T-cell (primary cell): ENCODE measurements at regions not wholly inside any gene's neighbourhood (a gene's known extent, or its start where the extent isn't known, plus 50 kb on each side); places are given as distances from the start of the nearest gene placed in this dataset.

Experiments
- ATAC-seq, 4 experiments: fragments of 200-7000 bp in 3 of 4; fragments of 150-1000 bp in 1 of 4; cut with Tn5 transposase; replicated peaks in 1 of 4; 1 replicate in 3 of 4; 2 replicates in 1 of 4; pipeline ENCODE4 v1.10.0; 2021; ENCODE audit warnings: moderate library complexity in 3 of 4, mild to moderate bottlenecking in 2 of 4, moderate number of reproducible peaks in 1 of 4
- CTCF ChIA-PET, 2 donors: fragments of 300-600 bp; sonication (Branson Sonifier 250); formaldehyde crosslinking; loops; one replicate each; lab custom pipeline; 2022; ENCODE audit warnings: antibody characterized with exemption in 2 of 2; lab: Charles Lee
- POLR2A ChIA-PET, 2 donors: fragments of 300-600 bp; sonication (Branson Sonifier 250); formaldehyde crosslinking; loops; one replicate each; lab custom pipeline; 2022; ENCODE audit warnings: antibody characterized with exemption in 2 of 2; lab: Charles Lee
- DNase-seq, 35 experiments: peaks; one replicate each; pipeline versions ENCODE4 v3.0.0 to v3.0.0-alpha.2; 2013 to 2023
- H3K27ac ChIP-seq: one replicate; pipeline ENCODE4 v1.5.1; 2013; ENCODE audit warnings: low read length
- H3K27me3 ChIP-seq, 2 experiments: replicated peaks in 1 of 2; 1 replicate in 1 of 2; 2 replicates in 1 of 2; pipeline versions ENCODE4 v1.6.1 to v1.7.0; 2013; ENCODE audit warnings: low read length in 1 of 2, mixed read lengths in 1 of 2; ENCODE audit not compliant: control insufficient read depth in 2 of 2, insufficient read depth in 2 of 2; ENCODE audit errors: extremely low read depth in 1 of 2
- H3K36me3 ChIP-seq, 2 donors: 1 replicate in 1 of 2; 2 replicates in 1 of 2; pipeline versions ENCODE4 v1.6.1 to v1.7.0; 2013; ENCODE audit warnings: low read length in 1 of 2; ENCODE audit not compliant: control insufficient read depth in 2 of 2, insufficient read depth in 1 of 2; ENCODE audit errors: extremely low read depth in 1 of 2
- H3K4me1 ChIP-seq, 2 experiments: 1 replicate in 1 of 2; 2 replicates in 1 of 2; pipeline versions ENCODE4 v1.6.1 to v1.7.0; 2013; ENCODE audit warnings: low read length in 2 of 2, mixed read lengths in 1 of 2; ENCODE audit not compliant: insufficient read depth in 2 of 2, control insufficient read depth in 1 of 2; ENCODE audit errors: extremely low read depth in 1 of 2
- H3K4me3 ChIP-seq, 2 donors: 1 replicate in 1 of 2; 2 replicates in 1 of 2; pipeline versions ENCODE4 v1.5.1 to v1.7.0; 2013; ENCODE audit warnings: mild to moderate bottlenecking in 2 of 2, low read length in 1 of 2, moderate library complexity in 1 of 2; ENCODE audit not compliant: control insufficient read depth in 1 of 2; ENCODE audit errors: extremely low read depth in 1 of 2
- H3K9me3 ChIP-seq: 2 replicates; pipeline ENCODE4 v1.7.0; 2013
- H3K27ac Mint-ChIP-seq, 2 donors: one replicate each; pipeline ENCODE4 v1.8.0; 2020 to 2021; ENCODE audit warnings: mild to moderate bottlenecking in 2 of 2, mixed read lengths in 2 of 2
- H3K27me3 Mint-ChIP-seq, 2 donors: one replicate each; pipeline ENCODE4 v1.8.0; 2021 to 2022; ENCODE audit warnings: mixed read lengths in 2 of 2
- H3K36me3 Mint-ChIP-seq: one replicate; pipeline ENCODE4 v1.8.0; 2021; ENCODE audit warnings: mixed read lengths
- H3K4me1 Mint-ChIP-seq, 3 donors: one replicate each; pipeline ENCODE4 v1.8.0; 2020 to 2022; ENCODE audit warnings: mixed read lengths in 3 of 3, mild to moderate bottlenecking in 1 of 3
- H3K4me3 Mint-ChIP-seq, 3 donors: one replicate each; pipeline ENCODE4 v1.8.0; 2020 to 2022; ENCODE audit warnings: mild to moderate bottlenecking in 3 of 3, mixed read lengths in 3 of 3, moderate library complexity in 3 of 3
- H3K9me3 Mint-ChIP-seq, 3 donors: one replicate each; pipeline ENCODE4 v1.8.0; 2020 to 2022; ENCODE audit warnings: mixed read lengths in 3 of 3
- WGBS: methylation state at CpG from one replicate; pipeline ENCODE4 v1.1.5; 2013; ENCODE audit warnings: missing lambda C conversion rate; ENCODE audit not compliant: insufficient coverage; 5-methylcytosine and 5-hydroxymethylcytosine counted together

GRCh38 chr2:106638580-106638979, 151.4 kb downstream of the CD8B2 start:
- H3K36me3 ChIP-seq: no peaks in the 10 kb centered on the region
- no peak overlapping the region for H3K4me3 Mint-ChIP-seq
- H3K27ac ChIP-seq: no peak overlapping the region
- CTCF ChIA-PET: no interaction called here
- ATAC-seq (no peak), DNase-seq (no peak)
- no peaks in the 10 kb centered on the region for H3K4me1 Mint-ChIP-seq
- H3K36me3 Mint-ChIP-seq: no peaks in the 10 kb centered on the region
- no peak overlapping the region for H3K27ac Mint-ChIP-seq
- H3K27me3 ChIP-seq: no peaks in the 10 kb centered on the region
- no peaks in the 10 kb centered on the region for H3K4me1 ChIP-seq
- no peaks in the 10 kb centered on the region for H3K9me3 ChIP-seq
- no peak overlapping the region for H3K4me3 ChIP-seq
- H3K27me3 Mint-ChIP-seq: peaks cover 1 to 7% of the 10 kb centered on the region in 2 donors
- POLR2A ChIA-PET: interaction anchor here in 1 of 2 donors (0.6 kb wide), 1 partner anchor 1179 kb away, joined by 3 read pairs; no protein-coding TSS in a partner anchor
- H3K9me3 Mint-ChIP-seq: no peaks in the 10 kb centered on the region

- Mint-ChIP-seq H3K4me1 (no peaks in the 10 kb centered on the region), H3K4me3 (no peak overlapping the region), H3K27ac (no peak overlapping the region), H3K27me3 (peaks cover 1 to 6% of the 10 kb centered on the region in 2 donors), H3K9me3 (no peaks in the 10 kb centered on the region), H3K36me3 (no peaks in the 10 kb centered on the region)
- Histone ChIP-seq H3K4me1 (no peaks in the 10 kb centered on the region), H3K36me3 (no peaks in the 10 kb centered on the region), H3K27ac (no peak overlapping the region), H3K9me3 (no peaks in the 10 kb centered on the region), H3K27me3 (peaks cover 0 to 1% of the 10 kb centered on the region in 2 experiments), H3K4me3 (no peak overlapping the region)
- DNase-seq: no peak
- no peak for ATAC-seq
- ChIA-PET CTCF (no interaction called here), POLR2A (no interaction called here)
These were observed 155.5 kb downstream of the CD8B2 start for GRCh38 chr2:106642679-106643078.

GRCh38 chr2:106644623-106645022, 157.5 kb downstream of the CD8B2 start:
- ChIA-PET CTCF (no interaction called here), POLR2A (no interaction called here)
- no peaks in the 10 kb centered on the region for H3K9me3 Mint-ChIP-seq

GRCh38 chr2:106646605-106647004, 159.4 kb downstream of the CD8B2 start:
- DNase-seq (no peak), ATAC-seq (no peak)
- Mint-ChIP-seq H3K4me3 (no peak overlapping the region), H3K27ac (no peak overlapping the region), H3K4me1 (no peaks in the 10 kb centered on the region), H3K36me3 (no peaks in the 10 kb centered on the region), H3K9me3 (no peaks in the 10 kb centered on the region), H3K27me3 (peaks cover 11 to 21% of the 10 kb centered on the region in 2 donors)
- ChIA-PET POLR2A (no interaction called here), CTCF (no interaction called here)
- no peak overlapping the region for H3K4me3 ChIP-seq
- H3K27ac ChIP-seq: no peak overlapping the region
- WGBS: no CpG with 5 or more reads among the region's 4 CpGs
- no peaks in the 10 kb centered on the region for H3K36me3 ChIP-seq
- H3K9me3 ChIP-seq: no peaks in the 10 kb centered on the region
- H3K4me1 ChIP-seq: no peaks in the 10 kb centered on the region
- peaks cover 0 to 3% of the 10 kb centered on the region in 2 experiments for H3K27me3 ChIP-seq

More at GRCh38 chr2:106644623-106645022, 157.5 kb downstream of the CD8B2 start:
- 94% methylated on average over 2 of the region's 4 CpGs for WGBS
- Mint-ChIP-seq H3K4me3 (no peak overlapping the region), H3K27ac (no peak overlapping the region), H3K36me3 (no peaks in the 10 kb centered on the region), H3K4me1 (no peaks in the 10 kb centered on the region), H3K27me3 (peaks cover 0 to 9% of the 10 kb centered on the region in 2 donors)
- Histone ChIP-seq H3K4me3 (no peak overlapping the region), H3K36me3 (no peaks in the 10 kb centered on the region), H3K27me3 (peaks cover 0 to 3% of the 10 kb centered on the region in 2 experiments), H3K9me3 (no peaks in the 10 kb centered on the region), H3K4me1 (no peaks in the 10 kb centered on the region), H3K27ac (no peak overlapping the region)
- DNase-seq (no peak), ATAC-seq (no peak)

- Histone ChIP-seq H3K4me3 (no peak overlapping the region), H3K4me1 (no peaks in the 10 kb centered on the region), H3K27ac (no peak overlapping the region), H3K36me3 (no peaks in the 10 kb centered on the region), H3K27me3 (peaks cover 0 to 7% of the 10 kb centered on the region in 2 experiments), H3K9me3 (no peaks in the 10 kb centered on the region)
- ChIA-PET POLR2A (no interaction called here), CTCF (no interaction called here)
- H3K27me3 Mint-ChIP-seq: peaks cover 27 to 34% of the 10 kb centered on the region in 2 donors
- no peak overlapping the region for H3K27ac Mint-ChIP-seq
- H3K36me3 Mint-ChIP-seq: no peaks in the 10 kb centered on the region
- no CpG with 5 or more reads among the region's 1 CpG for WGBS
- no peaks in the 10 kb centered on the region for H3K4me1 Mint-ChIP-seq
- H3K9me3 Mint-ChIP-seq: no peaks in the 10 kb centered on the region
- no peak for ATAC-seq
- DNase-seq: no peak
- H3K4me3 Mint-ChIP-seq: no peak overlapping the region
These were observed 162.1 kb downstream of the CD8B2 start for GRCh38 chr2:106649306-106649705.

GRCh38 chr2:106653465-106653864, 166.3 kb downstream of the CD8B2 start:
- Mint-ChIP-seq H3K27me3 (peaks cover 27 to 28% of the 10 kb centered on the region in 2 donors), H3K9me3 (peaks cover 7 to 10% (median 9%) of the 10 kb centered on the region in 3 donors), H3K4me1 (no peaks in the 10 kb centered on the region), H3K36me3 (no peaks in the 10 kb centered on the region), H3K4me3 (no peak overlapping the region), H3K27ac (no peak overlapping the region)
- CTCF ChIA-PET: no interaction called here
- WGBS: 93% methylated on average over 2 of the region's 6 CpGs
- ATAC-seq (no peak), DNase-seq (no peak)
- H3K36me3 ChIP-seq: no peaks in the 10 kb centered on the region
- no peaks in the 10 kb centered on the region for H3K4me1 ChIP-seq
- POLR2A ChIA-PET: interaction anchor here in 1 of 2 donors (0.6 kb wide), 1 partner anchor 36 kb away, joined by 3 read pairs; no protein-coding TSS in a partner anchor
- peaks cover 0 to 6% of the 10 kb centered on the region in 2 experiments for H3K27me3 ChIP-seq
- no peak overlapping the region for H3K4me3 ChIP-seq
- no peak overlapping the region for H3K27ac ChIP-seq
- no peaks in the 10 kb centered on the region for H3K9me3 ChIP-seq

GRCh38 chr2:106658616-106659015, 171.5 kb downstream of the CD8B2 start:
- H3K4me3 Mint-ChIP-seq: no peak overlapping the region
- Histone ChIP-seq H3K27ac (no peak overlapping the region), H3K36me3 (no peaks in the 10 kb centered on the region), H3K27me3 (peaks cover 0 to 3% of the 10 kb centered on the region in 2 experiments), H3K9me3 (no peaks in the 10 kb centered on the region), H3K4me3 (no peak overlapping the region), H3K4me1 (no peaks in the 10 kb centered on the region)
- H3K27ac Mint-ChIP-seq: no peak overlapping the region
- peaks cover 4 to 14% of the 10 kb centered on the region in 2 donors for H3K27me3 Mint-ChIP-seq
- ATAC-seq (no peak), DNase-seq (no peak)
- no CpG with 5 or more reads among the region's 4 CpGs for whole genome bisulfite sequencing
- H3K4me1 Mint-ChIP-seq: no peaks in the 10 kb centered on the region
- CTCF ChIA-PET: no interaction called here
- POLR2A ChIA-PET: no interaction called here
- no peaks in the 10 kb centered on the region for H3K36me3 Mint-ChIP-seq
- peaks cover 7 to 11% (median 9%) of the 10 kb centered on the region in 3 donors for H3K9me3 Mint-ChIP-seq
